ENCODE measurements at regions not wholly inside any gene's neighbourhood (a gene's known extent, or its start where the extent isn't known, plus 50 kb on each side); places are given as distances from the start of the nearest gene placed in this dataset.

DNA sequence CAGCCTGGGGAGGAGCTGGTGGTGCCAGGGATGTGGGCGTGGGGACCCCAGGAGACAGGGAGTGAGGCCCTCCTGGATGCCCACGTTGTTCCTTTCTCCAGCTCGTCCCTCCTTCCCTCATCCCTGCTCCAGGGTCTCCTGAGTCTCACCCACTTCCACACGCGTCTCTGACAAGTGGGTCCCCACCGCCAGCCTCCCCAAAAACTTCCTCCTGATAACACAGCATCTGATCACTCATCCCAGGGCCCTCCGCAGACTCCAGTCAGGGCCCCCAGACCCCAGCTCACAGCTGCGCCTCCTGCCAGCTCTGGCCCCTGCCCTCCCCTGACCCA lies 60.6 kb upstream of the INPP5A start:
- Histone ChIP-seq H3K36me3 (replicated peaks; ENCODE audit: insufficient read depth, low read length) (no peaks in the 10 kb centered on the region), H3K79me2 (ENCODE audit: low read length) (no peaks in the 10 kb centered on the region), H3K9me3 (replicated peaks; ENCODE audit: insufficient read depth, low read length) (no peaks in the 10 kb centered on the region), H3K9ac (ENCODE audit: low read length) (no peak overlapping the region), H3F3A (ENCODE audit: insufficient read depth, low read length) (no peaks in the 10 kb centered on the region), H3K27ac (ENCODE audit: low read length) (no peak overlapping the region), H3K4me1 (ENCODE audit: low read length) (no peaks in the 10 kb centered on the region), H3K4me2 (ENCODE audit: low read depth, low read length) (no peak overlapping the region), H3K4me3 (ENCODE audit: low read length) (no peak overlapping the region), H4K20me1 (ENCODE audit: insufficient read depth, low read length) (no peaks in the 10 kb centered on the region), H2AFZ (ENCODE audit: low read length) (no peak overlapping the region), H3K27me3 (replicated peaks; ENCODE audit: insufficient read depth, low read length) (peaks cover 59% of the 10 kb centered on the region), H3K9me2 (replicated peaks; ENCODE audit: insufficient read depth, low read length) (no peaks in the 10 kb centered on the region)
- TF ChIP-seq EZH2phosphoT487 (IDR thresholded peaks at IDR 0.05; ENCODE audit: low read length) = no peak
- TF ChIP-seq EZH2 (optimal IDR thresholded peaks at IDR 0.05; ENCODE audit: low read depth, low read length) = no peak
- no peak for TF ChIP-seq CTCF (IDR thresholded peaks at IDR 0.05; ENCODE audit: low read length)
- no peak for DNase-seq

- no peak overlapping the region for H3K4me2 ChIP-seq (ENCODE audit: low read depth, low read length)
- H3K27me3 ChIP-seq (replicated peaks; ENCODE audit: insufficient read depth, low read length) = peaks cover 65% of the 10 kb centered on the region
- H3K9me3 ChIP-seq (replicated peaks; ENCODE audit: insufficient read depth, low read length) = no peaks in the 10 kb centered on the region
Measured at GRCh38 chr10:132477398-132478340, 59.9 kb upstream of the INPP5A start.

GRCh38 chr10:132478341-132479023 lies 59.1 kb upstream of the INPP5A start:
- Histone ChIP-seq H3K9me2 (replicated peaks; ENCODE audit: insufficient read depth, low read length) (no peaks in the 10 kb centered on the region), H3K4me3 (ENCODE audit: low read length) (no peak overlapping the region), H3K79me2 (ENCODE audit: low read length) (no peaks in the 10 kb centered on the region), H3K9me3 (replicated peaks; ENCODE audit: insufficient read depth, low read length) (no peaks in the 10 kb centered on the region), H3F3A (ENCODE audit: insufficient read depth, low read length) (no peaks in the 10 kb centered on the region), H3K9ac (ENCODE audit: low read length) (no peak overlapping the region), H3K4me1 (ENCODE audit: low read length) (no peaks in the 10 kb centered on the region), H2AFZ (ENCODE audit: low read length) (no peak overlapping the region), H3K27ac (ENCODE audit: low read length) (no peak overlapping the region), H3K27me3 (replicated peaks; ENCODE audit: insufficient read depth, low read length) (peaks cover 65% of the 10 kb centered on the region), H3K36me3 (replicated peaks; ENCODE audit: insufficient read depth, low read length) (no peaks in the 10 kb centered on the region), H3K4me2 (ENCODE audit: low read depth, low read length) (no peak overlapping the region), H4K20me1 (ENCODE audit: insufficient read depth, low read length) (no peaks in the 10 kb centered on the region)
- TF ChIP-seq EZH2phosphoT487 (IDR thresholded peaks at IDR 0.05; ENCODE audit: low read length) (no peak), CTCF (IDR thresholded peaks at IDR 0.05; ENCODE audit: low read length) (no peak), EZH2 (optimal IDR thresholded peaks at IDR 0.05; ENCODE audit: low read depth, low read length) (no peak)
- no peak for DNase-seq

More at GRCh38 chr10:132477398-132478340, 59.9 kb upstream of the INPP5A start:
- no peak overlapping the region for H3K27ac ChIP-seq (ENCODE audit: low read length)
- H3F3A ChIP-seq (ENCODE audit: insufficient read depth, low read length) = no peaks in the 10 kb centered on the region
- no peaks in the 10 kb centered on the region for H3K4me1 ChIP-seq (ENCODE audit: low read length)
- no peak overlapping the region for H3K9ac ChIP-seq (ENCODE audit: low read length)
- H4K20me1 ChIP-seq (ENCODE audit: insufficient read depth, low read length) = no peaks in the 10 kb centered on the region
- TF ChIP-seq EZH2phosphoT487 (IDR thresholded peaks at IDR 0.05; ENCODE audit: low read length) = no peak
- TF ChIP-seq EZH2 (optimal IDR thresholded peaks at IDR 0.05; ENCODE audit: low read depth, low read length) = no peak
- no peak for TF ChIP-seq CTCF (IDR thresholded peaks at IDR 0.05; ENCODE audit: low read length)
- H3K36me3 ChIP-seq (replicated peaks; ENCODE audit: insufficient read depth, low read length) = no peaks in the 10 kb centered on the region
- H3K4me3 ChIP-seq (ENCODE audit: low read length) = no peak overlapping the region
- no peaks in the 10 kb centered on the region for H3K79me2 ChIP-seq (ENCODE audit: low read length)
- H2AFZ ChIP-seq (ENCODE audit: low read length) = no peak overlapping the region
- DNase-seq = no peak
- no peaks in the 10 kb centered on the region for H3K9me2 ChIP-seq (replicated peaks; ENCODE audit: insufficient read depth, low read length)
